ENCODE measurements at regions not wholly inside any gene's neighbourhood (a gene's known extent, or its start where the extent isn't known, plus 50 kb on each side); places are given as distances from the start of the nearest gene placed in this dataset.

- TF ChIP-seq CTCF (IDR thresholded peaks at IDR 0.05) (no peak), POLR2A (IDR thresholded peaks at IDR 0.05) (no peak)
Observed at GRCh38 chr3:117201901-117202774, 492.6 kb downstream of the TUSC7 start.

Data from lower leg skin (tissue), 3 donors.